ENCODE measurements at regions not wholly inside any gene's neighbourhood (a gene's known extent, or its start where the extent isn't known, plus 50 kb on each side); places are given as distances from the start of the nearest gene placed in this dataset.

DNA sequence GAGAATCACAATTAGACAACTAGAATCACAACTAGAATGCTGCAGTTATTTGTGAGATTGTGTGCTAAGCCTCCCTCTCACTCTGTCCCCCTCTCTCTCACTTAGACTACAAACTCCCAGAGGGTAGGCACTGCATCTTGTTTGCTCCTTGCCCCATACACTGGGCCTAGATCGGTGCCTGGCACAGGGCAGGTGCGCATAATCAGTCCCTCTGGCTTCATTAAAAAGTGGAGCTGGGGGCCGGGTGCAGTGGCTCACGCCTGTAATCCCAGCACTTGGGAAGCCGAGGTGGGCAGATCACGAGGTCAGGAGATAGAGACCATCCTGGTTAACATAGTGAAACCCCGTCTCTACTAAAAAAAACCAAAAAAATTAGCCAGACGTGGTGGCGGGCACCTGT, 456.8 kb downstream of the MIAT start:
- no peak overlapping the region for H3K23ac ChIP-seq (ENCODE audit: low read depth, low read length, poor library complexity)
- H4K91ac ChIP-seq (ENCODE audit: low read depth, low read length, poor library complexity), result no peak overlapping the region
- no peak overlapping the region for H3K4ac ChIP-seq (ENCODE audit: low read length)
- no peak for DNase-seq (ENCODE audit: low spot score)
- no CpG with 5 or more reads among the region's 9 CpGs for WGBS, 2 donors (ENCODE audit: extremely low coverage in 2 of 2, insufficient read length in 2 of 2, insufficient replicate concordance in 1 of 2)
- no peak overlapping the region for H2BK120ac ChIP-seq (ENCODE audit: low read depth, low read length)
- H4K8ac ChIP-seq (ENCODE audit: low read depth, low read length), result no peak overlapping the region
- H2AFZ ChIP-seq (ENCODE audit: low read length), result no peak overlapping the region
- H2BK15ac ChIP-seq (ENCODE audit: low read length), result no peak overlapping the region
- no peak overlapping the region for H3K27ac ChIP-seq (replicated peaks; ENCODE audit: low read length)
- no peak overlapping the region for H3K18ac ChIP-seq (ENCODE audit: low read length)
- no peaks in the 10 kb centered on the region for H3K27me3 ChIP-seq (ENCODE audit: control insufficient read depth in 3 of 3, insufficient read depth in 3 of 3, low read depth in 1 of 3, low read length in 3 of 3)
- H3K79me1 ChIP-seq (ENCODE audit: low read depth, low read length), result no peaks in the 10 kb centered on the region
- no peak overlapping the region for H3K4me2 ChIP-seq (ENCODE audit: insufficient read depth, low read length, poor library complexity, severe bottlenecking)
- no peak overlapping the region for H2AK5ac ChIP-seq (ENCODE audit: low read depth, low read length)
- no peaks in the 10 kb centered on the region for H3K36me3 ChIP-seq (replicated peaks in 1 of 2; ENCODE audit: control insufficient read depth in 2 of 2, insufficient read depth in 2 of 2, low read length in 2 of 2)
- no peak overlapping the region for H2BK5ac ChIP-seq (ENCODE audit: low read length)
- H3K9ac ChIP-seq (ENCODE audit: low read depth, low read length, poor library complexity), result no peak overlapping the region
- no peak overlapping the region for H2BK12ac ChIP-seq (ENCODE audit: low read length)
- H3K14ac ChIP-seq (ENCODE audit: low read length), result no peak overlapping the region
- peaks cover 0 to 6% of the 10 kb centered on the region in 2 donors for H3K9me3 ChIP-seq (replicated peaks in 1 of 2; ENCODE audit: control insufficient read depth in 2 of 2, insufficient read depth in 1 of 2, low read depth in 1 of 2, low read length in 2 of 2)
- H3K4me3 ChIP-seq (ENCODE audit: low read length in 2 of 2), result no peak overlapping the region
- peaks cover 12 to 28% of the 10 kb centered on the region in 2 donors for H3K4me1 ChIP-seq (ENCODE audit: control insufficient read depth in 2 of 2, insufficient read depth in 1 of 2, low read depth in 1 of 2, low read length in 2 of 2)

DNA sequence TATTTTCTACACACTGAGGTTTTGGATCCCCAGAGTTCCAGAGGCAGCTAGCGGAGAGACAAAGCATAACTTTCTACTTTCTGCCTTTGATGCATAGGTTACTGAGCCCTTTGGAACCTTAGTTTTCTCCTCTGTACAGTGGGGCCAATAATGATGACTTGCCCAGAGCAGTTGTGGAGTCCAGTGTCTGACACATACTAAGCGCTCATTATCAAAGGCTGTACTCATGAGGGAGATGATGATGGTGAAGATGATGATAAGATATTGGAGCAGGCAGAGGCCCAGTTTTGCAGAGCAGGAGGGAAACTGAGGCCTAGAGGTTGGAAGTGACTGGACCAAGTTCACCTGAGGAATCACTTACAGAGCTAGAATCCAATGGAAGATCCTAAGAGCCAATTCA, 458.0 kb downstream of the MIAT start:
- H2AFZ ChIP-seq (ENCODE audit: low read length), result no peak overlapping the region
- no peak overlapping the region for H3K27ac ChIP-seq (replicated peaks; ENCODE audit: low read length)
- H2BK15ac ChIP-seq (ENCODE audit: low read length), result no peak overlapping the region
- H3K9ac ChIP-seq (ENCODE audit: low read depth, low read length, poor library complexity), result no peak overlapping the region
- DNase-seq (ENCODE audit: low spot score), result no peak
- no peaks in the 10 kb centered on the region for H3K79me1 ChIP-seq (ENCODE audit: low read depth, low read length)
- no peak overlapping the region for H3K23ac ChIP-seq (ENCODE audit: low read depth, low read length, poor library complexity)
- no peak overlapping the region for H2BK12ac ChIP-seq (ENCODE audit: low read length)
- H4K91ac ChIP-seq (ENCODE audit: low read depth, low read length, poor library complexity), result no peak overlapping the region
- no peaks in the 10 kb centered on the region for H3K27me3 ChIP-seq (ENCODE audit: control insufficient read depth in 3 of 3, insufficient read depth in 3 of 3, low read depth in 1 of 3, low read length in 3 of 3)
- no peak overlapping the region for H3K14ac ChIP-seq (ENCODE audit: low read length)
- no peaks in the 10 kb centered on the region for H3K36me3 ChIP-seq (replicated peaks in 1 of 2; ENCODE audit: control insufficient read depth in 2 of 2, insufficient read depth in 2 of 2, low read length in 2 of 2)
- no peak overlapping the region for H3K4ac ChIP-seq (ENCODE audit: low read length)
- H2BK5ac ChIP-seq (ENCODE audit: low read length), result no peak overlapping the region
- peaks cover 10 to 24% of the 10 kb centered on the region in 2 donors for H3K4me1 ChIP-seq (ENCODE audit: control insufficient read depth in 2 of 2, insufficient read depth in 1 of 2, low read depth in 1 of 2, low read length in 2 of 2)
- no peak overlapping the region for H3K18ac ChIP-seq (ENCODE audit: low read length)
- peaks cover 0 to 6% of the 10 kb centered on the region in 2 donors for H3K9me3 ChIP-seq (replicated peaks in 1 of 2; ENCODE audit: control insufficient read depth in 2 of 2, insufficient read depth in 1 of 2, low read depth in 1 of 2, low read length in 2 of 2)
- WGBS, 2 donors (ENCODE audit: extremely low coverage in 2 of 2, insufficient read length in 2 of 2, insufficient replicate concordance in 1 of 2), result no CpG with 5 or more reads among the region's 2 CpGs
- H3K4me3 ChIP-seq (ENCODE audit: low read length in 2 of 2), result no peak overlapping the region
- no peak overlapping the region for H2AK5ac ChIP-seq (ENCODE audit: low read depth, low read length)
- H2BK120ac ChIP-seq (ENCODE audit: low read depth, low read length), result no peak overlapping the region
- H3K4me2 ChIP-seq (ENCODE audit: insufficient read depth, low read length, poor library complexity, severe bottlenecking), result no peak overlapping the region
- H4K8ac ChIP-seq (ENCODE audit: low read depth, low read length), result no peak overlapping the region

DNA sequence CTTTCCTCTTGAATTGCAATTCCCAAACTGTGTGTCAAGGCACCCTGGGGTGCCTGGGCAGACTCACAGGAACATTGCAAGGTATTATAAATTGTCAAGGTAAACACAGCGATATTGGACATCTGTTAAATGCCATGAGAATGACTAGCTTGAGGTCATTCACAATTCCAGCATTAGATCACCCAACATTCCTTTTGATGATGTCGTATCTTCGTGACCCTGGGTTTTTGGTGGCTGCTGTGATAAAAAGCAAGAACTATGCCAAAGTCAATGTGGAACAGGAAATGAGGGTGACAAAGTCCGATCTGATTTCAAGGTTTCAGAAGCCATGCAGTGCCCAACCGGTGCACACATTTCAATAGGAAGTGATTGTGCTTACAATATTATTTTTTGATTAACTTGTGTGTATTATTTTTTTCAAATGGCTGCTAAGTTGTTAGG, 458.4 kb downstream of the MIAT start:
- H2BK15ac ChIP-seq (ENCODE audit: low read length), result no peak overlapping the region
- no peak overlapping the region for H3K9ac ChIP-seq (ENCODE audit: low read depth, low read length, poor library complexity)
- H3K79me1 ChIP-seq (ENCODE audit: low read depth, low read length), result no peaks in the 10 kb centered on the region
- H2AFZ ChIP-seq (ENCODE audit: low read length), result no peak overlapping the region
- no peak overlapping the region for H3K23ac ChIP-seq (ENCODE audit: low read depth, low read length, poor library complexity)
- no peak overlapping the region for H2BK5ac ChIP-seq (ENCODE audit: low read length)
- no peaks in the 10 kb centered on the region for H3K36me3 ChIP-seq (replicated peaks in 1 of 2; ENCODE audit: control insufficient read depth in 2 of 2, insufficient read depth in 2 of 2, low read length in 2 of 2)
- peaks cover 0 to 6% of the 10 kb centered on the region in 2 donors for H3K9me3 ChIP-seq (replicated peaks in 1 of 2; ENCODE audit: control insufficient read depth in 2 of 2, insufficient read depth in 1 of 2, low read depth in 1 of 2, low read length in 2 of 2)
- H3K14ac ChIP-seq (ENCODE audit: low read length), result no peak overlapping the region
- H2AK5ac ChIP-seq (ENCODE audit: low read depth, low read length), result no peak overlapping the region
- H3K27me3 ChIP-seq (ENCODE audit: control insufficient read depth in 3 of 3, insufficient read depth in 3 of 3, low read depth in 1 of 3, low read length in 3 of 3), result no peaks in the 10 kb centered on the region
- no peak overlapping the region for H2BK12ac ChIP-seq (ENCODE audit: low read length)
- H3K4me1 ChIP-seq (ENCODE audit: control insufficient read depth in 2 of 2, insufficient read depth in 1 of 2, low read depth in 1 of 2, low read length in 2 of 2), result peaks cover 7 to 20% of the 10 kb centered on the region in 2 donors
- no peak overlapping the region for H4K91ac ChIP-seq (ENCODE audit: low read depth, low read length, poor library complexity)
- no peak for DNase-seq (ENCODE audit: low spot score)
- no peak overlapping the region for H3K4me2 ChIP-seq (ENCODE audit: insufficient read depth, low read length, poor library complexity, severe bottlenecking)
- no peak overlapping the region for H3K27ac ChIP-seq (replicated peaks; ENCODE audit: low read length)
- no peak overlapping the region for H3K4ac ChIP-seq (ENCODE audit: low read length)
- no CpG with 5 or more reads among the region's 5 CpGs for WGBS, 2 donors (ENCODE audit: extremely low coverage in 2 of 2, insufficient read length in 2 of 2, insufficient replicate concordance in 1 of 2)
- no peak overlapping the region for H3K4me3 ChIP-seq (ENCODE audit: low read length in 2 of 2)
- no peak overlapping the region for H3K18ac ChIP-seq (ENCODE audit: low read length)
- no peak overlapping the region for H2BK120ac ChIP-seq (ENCODE audit: low read depth, low read length)
- no peak overlapping the region for H4K8ac ChIP-seq (ENCODE audit: low read depth, low read length)

DNA sequence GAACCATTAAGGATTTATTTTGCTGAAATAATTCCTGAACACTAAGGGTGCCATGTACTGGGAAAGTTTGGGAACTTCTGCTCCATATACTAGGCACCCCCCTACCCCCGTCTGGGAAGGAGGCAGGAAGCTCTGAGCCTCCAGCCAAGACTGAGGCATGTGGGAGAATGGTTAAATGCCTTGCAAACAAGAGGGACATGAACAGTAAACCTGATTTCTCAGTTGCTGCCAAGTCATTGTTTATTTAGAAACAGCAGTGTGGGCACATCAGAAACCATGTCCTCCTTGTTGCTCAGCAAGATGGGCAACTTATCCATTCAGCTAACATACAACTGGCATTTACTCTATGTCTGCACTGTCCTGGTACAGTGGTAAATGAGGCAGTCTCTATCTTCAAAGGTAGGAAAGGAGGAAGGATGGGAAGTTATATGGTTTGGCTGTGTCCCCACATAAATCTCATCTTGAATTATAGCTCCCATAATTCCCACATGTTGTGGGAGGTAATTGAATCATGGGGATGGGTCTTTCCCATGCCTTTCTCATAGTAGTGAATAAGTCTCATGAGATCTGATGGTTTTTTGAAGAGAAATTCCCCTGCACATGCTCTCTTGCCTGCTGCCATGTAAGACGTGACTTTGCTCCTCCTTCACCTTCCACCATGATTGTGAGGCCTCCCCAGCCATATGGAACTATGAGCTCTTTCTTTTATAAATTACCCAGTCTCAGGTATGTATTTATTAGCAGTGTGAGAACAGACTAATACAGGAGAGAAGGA, 459.1 kb downstream of the MIAT start:
- no peak overlapping the region for H2AK5ac ChIP-seq (ENCODE audit: low read depth, low read length)
- no peak overlapping the region for H2BK5ac ChIP-seq (ENCODE audit: low read length)
- H2BK15ac ChIP-seq (ENCODE audit: low read length), result no peak overlapping the region
- H3K79me1 ChIP-seq (ENCODE audit: low read depth, low read length), result no peaks in the 10 kb centered on the region
- no peak overlapping the region for H3K18ac ChIP-seq (ENCODE audit: low read length)
- H3K27ac ChIP-seq (replicated peaks; ENCODE audit: low read length), result no peak overlapping the region
- WGBS, 2 donors (ENCODE audit: extremely low coverage in 2 of 2, insufficient read length in 2 of 2, insufficient replicate concordance in 1 of 2), result no CpG with 5 or more reads among the region's 2 CpGs
- H3K4ac ChIP-seq (ENCODE audit: low read length), result no peak overlapping the region
- no peak overlapping the region for H3K14ac ChIP-seq (ENCODE audit: low read length)
- no peak overlapping the region for H2AFZ ChIP-seq (ENCODE audit: low read length)
- no peak overlapping the region for H2BK120ac ChIP-seq (ENCODE audit: low read depth, low read length)
- no peak overlapping the region for H3K4me3 ChIP-seq (ENCODE audit: low read length in 2 of 2)
- H4K8ac ChIP-seq (ENCODE audit: low read depth, low read length), result no peak overlapping the region
- DNase-seq (ENCODE audit: low spot score), result no peak
- no peak overlapping the region for H3K4me2 ChIP-seq (ENCODE audit: insufficient read depth, low read length, poor library complexity, severe bottlenecking)
- H3K27me3 ChIP-seq (ENCODE audit: control insufficient read depth in 3 of 3, insufficient read depth in 3 of 3, low read depth in 1 of 3, low read length in 3 of 3), result no peaks in the 10 kb centered on the region
- peaks cover 2 to 13% of the 10 kb centered on the region in 2 donors for H3K4me1 ChIP-seq (ENCODE audit: control insufficient read depth in 2 of 2, insufficient read depth in 1 of 2, low read depth in 1 of 2, low read length in 2 of 2)
- no peak overlapping the region for H3K9ac ChIP-seq (ENCODE audit: low read depth, low read length, poor library complexity)
- H3K9me3 ChIP-seq (replicated peaks in 1 of 2; ENCODE audit: control insufficient read depth in 2 of 2, insufficient read depth in 1 of 2, low read depth in 1 of 2, low read length in 2 of 2), result peaks cover 0 to 6% of the 10 kb centered on the region in 2 donors
- no peak overlapping the region for H2BK12ac ChIP-seq (ENCODE audit: low read length)
- no peak overlapping the region for H4K91ac ChIP-seq (ENCODE audit: low read depth, low read length, poor library complexity)
- no peak overlapping the region for H3K23ac ChIP-seq (ENCODE audit: low read depth, low read length, poor library complexity)
- no peaks in the 10 kb centered on the region for H3K36me3 ChIP-seq (replicated peaks in 1 of 2; ENCODE audit: control insufficient read depth in 2 of 2, insufficient read depth in 2 of 2, low read length in 2 of 2)

All from neuronal stem cell (in vitro differentiated cells).